GM18505 (cell line): ENCODE measurements at regions not wholly inside any gene's neighbourhood (a gene's known extent, or its start where the extent isn't known, plus 50 kb on each side); places are given as distances from the start of the nearest gene placed in this dataset.

ENCODE experiments used
- ATAC-seq: cut with Tn5 transposase; IDR thresholded peaks from one replicate; pipeline ENCODE4 v1.9.1; 2021; ENCODE audit not compliant: unreplicated experiment
- POLR2A ChIP-seq: IDR thresholded peaks from 4 replicates; pipeline ENCODE4 v1.6.1; 2011; ENCODE audit warnings: borderline replicate concordance; ENCODE audit not compliant: insufficient read depth, insufficient read length; ENCODE audit errors: extremely low read depth

- no peak for ATAC-seq
- no peak for TF ChIP-seq POLR2A
Observed at GRCh38 chr2:45194596-45194995, 185.3 kb upstream of the SIX2 start.

- no peak for ATAC-seq
- no peak for TF ChIP-seq POLR2A
Observed at GRCh38 chr2:45193581-45193980, 184.3 kb upstream of the SIX2 start.

GRCh38 chr2:45192991-45193390 is 183.7 kb upstream of the SIX2 start:
- TF ChIP-seq POLR2A = no peak
- no peak for ATAC-seq

GRCh38 chr2:45192481-45192880 is 183.2 kb upstream of the SIX2 start:
- no peak for TF ChIP-seq POLR2A

GRCh38 chr2:45191976-45192375 is 182.7 kb upstream of the SIX2 start:
- ATAC-seq = no peak
- no peak for TF ChIP-seq POLR2A

More at GRCh38 chr2:45192481-45192880, 183.2 kb upstream of the SIX2 start:
- ATAC-seq = no peak

GRCh38 chr2:45191146-45191863 is 182.1 kb upstream of the SIX2 start:
- TF ChIP-seq POLR2A = no peak
- no peak for ATAC-seq

- TF ChIP-seq POLR2A = no peak
- no peak for ATAC-seq
Observed at GRCh38 chr2:45190481-45190942, 181.3 kb upstream of the SIX2 start.

- TF ChIP-seq POLR2A = no peak
- ATAC-seq = no peak
Observed at GRCh38 chr2:45184606-45185005, 175.4 kb upstream of the SIX2 start.

- no peak for ATAC-seq
Observed at GRCh38 chr2:45182667-45183295, 173.5 kb upstream of the SIX2 start.

GRCh38 chr2:45180779-45181178 is 171.5 kb upstream of the SIX2 start:
- TF ChIP-seq POLR2A = no peak
- no peak for ATAC-seq

More at GRCh38 chr2:45182667-45183295, 173.5 kb upstream of the SIX2 start:
- TF ChIP-seq POLR2A = no peak

- no peak for TF ChIP-seq POLR2A
- no peak for ATAC-seq
Observed at GRCh38 chr2:45180033-45180746, 170.9 kb upstream of the SIX2 start.

- ATAC-seq = no peak
- TF ChIP-seq POLR2A = no peak
Observed at GRCh38 chr2:45178854-45179253, 169.6 kb upstream of the SIX2 start.

- TF ChIP-seq POLR2A = no peak
- ATAC-seq = no peak
Observed at GRCh38 chr2:45178359-45178758, 169.1 kb upstream of the SIX2 start.
